ENCODE measurements at regions not wholly inside any gene's neighbourhood (a gene's known extent, or its start where the extent isn't known, plus 50 kb on each side); places are given as distances from the start of the nearest gene placed in this dataset.
"Not testable (repeated sequence)": the region's sequence is repeated elsewhere in the genome, so short reads cannot be mapped to it uniquely, and the experiment has no call there.

- no peak for DNase-seq
Observed at GRCh38 chr11:38842991-38843390, 2245.0 kb upstream of the RAG2 start.

DNA sequence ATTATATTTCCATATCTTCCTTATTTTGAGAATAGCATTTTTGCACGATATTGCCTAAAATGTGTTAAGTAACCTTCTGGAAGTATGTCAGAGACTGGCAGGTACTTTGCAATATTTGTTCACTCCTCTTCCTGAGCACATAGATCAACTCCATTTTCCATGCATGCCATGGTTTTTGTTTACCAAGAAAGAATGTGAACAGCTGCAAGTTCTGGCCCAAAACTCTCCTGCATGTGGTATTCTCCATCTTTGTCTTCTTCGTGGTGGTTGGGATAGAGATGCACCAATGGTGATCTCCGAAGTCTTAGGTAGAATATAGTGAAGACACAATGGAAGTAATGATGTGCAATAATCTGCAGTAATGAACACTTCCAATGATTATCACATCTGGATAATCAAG is 2241.0 kb upstream of the RAG2 start:
- DNase-seq, result no peak

GRCh38 chr11:38835966-38836365 is 2237.9 kb upstream of the RAG2 start:
- DNase-seq, result no peak

DNA sequence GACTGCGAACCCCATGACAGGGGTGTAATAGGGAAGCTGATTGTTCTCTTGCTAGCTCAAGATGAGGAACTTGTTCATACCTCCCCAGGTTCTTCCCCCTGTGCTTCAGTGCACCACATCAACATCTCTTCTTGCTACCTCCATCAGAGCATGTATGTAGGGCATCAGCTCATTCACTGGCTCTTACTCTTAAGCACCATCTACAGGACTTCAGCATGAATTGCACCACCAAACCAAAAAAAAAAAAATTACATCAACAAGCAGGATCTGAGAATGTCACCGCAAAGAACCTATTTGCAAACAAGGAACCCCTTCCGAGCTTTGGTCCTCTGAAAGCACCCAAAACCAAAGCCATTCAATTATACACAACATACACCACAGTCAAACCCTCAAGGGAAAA is 2226.5 kb upstream of the RAG2 start:
- DNase-seq, result no peak

DNA sequence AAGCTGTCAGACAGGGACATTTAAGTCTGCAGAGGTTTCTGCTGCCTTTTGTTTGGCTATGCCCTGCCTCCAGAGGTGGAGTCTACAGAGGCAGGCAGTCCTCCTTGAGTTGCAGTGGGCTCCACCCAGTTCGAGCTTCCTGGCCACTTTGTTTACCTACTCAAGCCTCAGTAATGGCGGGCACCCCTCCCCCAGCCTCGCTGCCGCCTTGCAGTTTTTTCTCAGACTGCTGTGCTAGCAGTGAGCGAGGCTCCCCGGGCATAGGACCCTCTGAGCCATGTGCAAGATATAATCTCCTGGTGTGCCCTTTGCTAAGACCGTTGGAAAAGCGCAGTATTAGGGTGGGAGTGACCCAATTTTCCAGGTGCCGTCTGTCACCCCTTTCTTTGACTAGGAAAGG is 2223.8 kb upstream of the RAG2 start:
- DNase-seq, result not testable (repeated sequence)

DNA sequence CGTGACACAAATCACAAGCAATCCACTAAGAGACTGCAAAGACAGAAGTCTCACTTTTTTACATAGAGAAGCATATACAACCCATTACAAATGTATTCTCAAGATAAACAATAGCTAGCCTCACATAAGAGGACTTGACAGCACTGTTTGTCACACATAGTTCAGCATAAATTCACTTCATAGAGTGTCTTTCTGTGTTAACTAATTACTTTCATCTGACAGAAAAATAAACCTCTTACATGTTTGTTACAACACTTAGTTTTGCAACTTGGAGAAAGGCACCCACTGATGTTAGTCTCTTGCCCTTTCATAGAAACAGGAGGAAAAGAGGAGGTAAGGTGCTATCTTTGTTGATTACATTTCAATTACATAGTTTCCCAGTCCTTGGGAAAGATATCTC is 2221.9 kb upstream of the RAG2 start:
- no peak for DNase-seq

GRCh38 chr11:38818720-38819119 is 2220.7 kb upstream of the RAG2 start:
- DNase-seq, result no peak

GRCh38 chr11:38814670-38815069 is 2216.6 kb upstream of the RAG2 start:
- DNase-seq, result no peak

DNA sequence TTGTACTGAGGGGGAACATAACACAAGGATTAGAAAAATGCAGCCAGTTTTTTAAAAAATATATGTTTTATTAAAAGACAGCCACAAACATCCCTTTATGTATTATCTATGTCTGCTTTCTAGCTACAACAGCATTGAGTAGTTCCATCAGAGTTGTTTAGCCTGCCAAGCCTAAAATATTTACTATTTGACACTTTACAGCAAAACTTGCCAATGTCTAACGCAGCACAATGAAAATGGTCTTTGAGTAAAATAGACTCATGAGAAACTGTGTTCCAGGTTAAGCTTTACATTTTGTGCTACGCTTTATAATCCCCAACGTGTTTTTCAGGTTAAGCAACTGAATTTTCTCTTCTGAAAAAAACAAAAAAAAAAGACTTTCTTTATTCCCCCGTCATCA is 2211.5 kb upstream of the RAG2 start:
- DNase-seq, result no peak

DNA sequence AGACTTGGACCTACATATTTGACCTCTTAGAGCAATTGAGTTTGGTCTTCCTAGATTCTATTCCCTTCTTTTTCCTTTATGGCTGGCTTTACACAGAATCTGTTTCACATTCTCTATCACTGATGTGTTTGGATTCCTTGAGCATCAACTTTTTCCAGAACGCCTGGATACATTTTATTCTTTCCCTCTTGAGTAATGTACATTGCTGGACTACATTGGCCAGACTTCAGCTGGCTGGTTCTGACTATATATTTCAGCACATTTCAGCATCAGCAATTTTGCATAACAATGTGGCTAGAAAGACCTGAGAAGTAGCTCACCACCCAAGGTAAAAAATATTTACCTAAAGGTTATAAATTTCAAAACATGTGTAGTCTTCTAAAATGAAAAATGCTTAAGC is 2198.2 kb upstream of the RAG2 start:
- no peak for DNase-seq

- no peak for DNase-seq
Observed at GRCh38 chr11:38795027-38795426, 2197.0 kb upstream of the RAG2 start.

DNA sequence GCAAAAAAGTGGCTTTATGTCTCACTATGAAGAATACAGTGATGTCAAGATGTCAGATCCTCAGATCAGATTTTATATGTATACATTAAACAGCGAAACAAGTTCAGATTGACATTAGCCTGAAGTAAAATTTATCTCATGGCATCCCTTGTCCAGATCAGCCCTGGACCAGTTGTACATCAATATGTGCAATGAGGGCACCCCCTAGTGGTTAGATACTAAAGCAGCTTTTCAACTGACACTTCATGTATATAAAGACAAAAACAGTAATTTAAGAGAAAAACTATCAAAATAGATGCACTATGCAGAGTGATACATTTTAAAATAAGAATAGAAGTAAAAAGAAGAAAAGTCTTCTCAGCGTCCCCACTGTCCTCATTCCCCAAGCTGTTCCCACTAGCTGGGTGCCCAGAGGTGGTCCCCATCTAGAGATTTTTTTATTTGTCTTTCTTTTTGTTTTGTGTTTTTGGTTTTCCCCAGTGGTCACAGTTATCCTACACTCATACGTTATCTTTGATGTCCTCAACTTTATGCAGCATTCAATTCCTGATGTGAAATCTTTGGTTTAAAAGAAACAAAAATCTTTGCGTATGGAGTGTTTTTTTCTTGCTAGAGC is 2193.4 kb upstream of the RAG2 start:
- DNase-seq, result no peak

- no peak for DNase-seq
Observed at GRCh38 chr11:38788561-38788960, 2190.5 kb upstream of the RAG2 start.

DNA sequence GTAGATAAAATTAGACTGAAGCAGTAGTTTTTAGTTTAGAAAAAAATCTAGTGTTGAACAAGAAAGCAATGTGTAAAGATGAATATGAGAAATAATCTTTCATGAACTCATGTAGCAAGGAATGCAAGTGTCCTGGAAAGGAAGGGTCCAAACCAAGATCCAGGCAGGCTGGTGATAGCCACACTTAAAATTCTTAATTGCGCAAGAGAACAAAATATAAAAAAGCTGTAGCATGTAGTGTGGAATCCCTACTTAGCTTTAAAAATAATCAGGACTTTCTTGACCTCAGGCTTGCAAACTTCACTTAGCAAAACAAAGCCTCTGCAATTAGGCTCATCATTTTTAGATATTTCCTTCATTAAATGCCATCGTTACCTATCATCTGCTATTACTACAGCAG is 2186.1 kb upstream of the RAG2 start:
- DNase-seq, result no peak

DNA sequence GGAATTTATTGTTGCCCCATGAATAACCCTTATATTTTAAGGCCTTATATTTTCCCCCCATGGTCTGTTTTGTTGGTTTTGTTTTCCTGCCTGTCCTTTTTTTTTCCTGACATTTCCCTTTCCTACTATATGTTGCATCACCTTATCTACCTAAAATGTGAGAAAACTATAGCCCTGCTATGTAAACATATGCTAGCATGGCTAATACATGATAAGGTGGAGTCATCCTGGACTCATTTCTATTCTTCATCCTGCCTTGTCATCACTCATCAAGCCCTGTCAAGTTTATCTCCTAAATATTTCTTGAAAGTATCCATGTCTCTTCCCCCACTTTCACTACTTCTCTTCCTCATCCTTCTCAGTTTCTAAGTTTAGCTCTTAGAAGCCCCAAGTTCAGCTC is 2168.8 kb upstream of the RAG2 start:
- no peak for DNase-seq

GRCh38 chr11:38759394-38759793 is 2161.4 kb upstream of the RAG2 start:
- DNase-seq, result no peak

- no peak for DNase-seq
Observed at GRCh38 chr11:38756537-38756936, 2158.5 kb upstream of the RAG2 start.

GRCh38 chr11:38751421-38751820 is 2153.4 kb upstream of the RAG2 start:
- no peak for DNase-seq

DNA sequence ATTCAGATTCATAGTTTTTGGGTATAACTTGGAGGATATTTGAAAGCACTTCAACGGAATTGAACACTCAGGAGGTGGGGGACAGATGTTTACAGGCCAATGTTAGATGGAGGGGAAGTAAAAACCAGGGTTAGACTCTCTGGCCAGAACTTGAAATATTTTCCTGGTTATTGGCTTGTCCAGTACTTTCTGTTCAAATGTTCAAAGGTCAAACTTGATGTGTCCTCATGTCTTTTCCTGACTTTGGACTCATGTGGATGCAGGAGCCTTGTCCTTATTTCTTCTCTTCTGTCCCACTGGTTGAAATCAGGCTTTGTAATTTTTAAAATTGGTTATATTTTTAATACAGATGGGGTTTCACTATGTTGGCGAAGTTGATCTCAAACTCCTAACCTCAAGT is 2148.5 kb upstream of the RAG2 start:
- DNase-seq, result not testable (repeated sequence)

- no peak for DNase-seq
Observed at GRCh38 chr11:38723361-38723760, 2125.3 kb upstream of the RAG2 start.

- DNase-seq, result no peak
Observed at GRCh38 chr11:38721586-38722315, 2123.7 kb upstream of the RAG2 start.

DNA sequence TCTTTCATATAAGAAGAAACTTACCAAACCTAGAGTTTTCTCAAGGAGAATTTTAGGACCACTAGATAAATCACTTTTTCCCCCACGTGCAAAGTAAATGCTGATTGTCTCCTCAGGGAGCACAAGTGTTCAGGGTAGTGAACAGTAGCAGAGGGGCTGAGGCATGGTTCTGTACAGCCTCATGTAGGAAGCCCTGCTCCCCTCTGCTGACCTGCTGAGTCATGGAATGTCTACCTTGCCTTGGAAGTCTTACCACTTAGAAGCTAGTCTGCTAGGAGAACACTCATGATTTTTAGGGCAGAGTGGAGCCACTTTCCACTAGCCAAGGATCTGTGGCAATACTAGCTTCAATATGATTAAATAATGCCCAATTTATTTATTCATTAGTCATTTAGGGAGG is 2120.6 kb upstream of the RAG2 start:
- no peak for DNase-seq

DNA sequence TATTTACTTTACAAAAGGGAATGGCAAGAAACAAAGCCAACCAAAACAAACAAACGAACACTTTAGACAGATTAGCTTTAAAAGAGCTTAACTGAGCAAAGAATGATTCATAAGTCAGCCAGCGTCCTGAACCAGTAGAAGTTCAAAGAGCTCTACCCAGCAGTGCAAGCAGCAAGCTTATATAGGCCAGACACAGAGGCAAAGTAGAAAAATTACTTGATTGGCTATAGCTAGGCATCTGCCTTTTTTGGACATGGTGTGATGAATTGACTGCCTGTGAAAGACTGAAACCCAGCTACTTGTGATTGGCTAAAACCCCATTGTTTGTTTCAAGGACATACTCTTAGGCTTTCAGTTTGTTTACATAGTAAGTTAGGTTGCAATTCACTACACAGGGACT is 2120.0 kb upstream of the RAG2 start:
- DNase-seq, result no peak

- no peak for DNase-seq
Observed at GRCh38 chr11:38711110-38711509, 2113.1 kb upstream of the RAG2 start.

DNA sequence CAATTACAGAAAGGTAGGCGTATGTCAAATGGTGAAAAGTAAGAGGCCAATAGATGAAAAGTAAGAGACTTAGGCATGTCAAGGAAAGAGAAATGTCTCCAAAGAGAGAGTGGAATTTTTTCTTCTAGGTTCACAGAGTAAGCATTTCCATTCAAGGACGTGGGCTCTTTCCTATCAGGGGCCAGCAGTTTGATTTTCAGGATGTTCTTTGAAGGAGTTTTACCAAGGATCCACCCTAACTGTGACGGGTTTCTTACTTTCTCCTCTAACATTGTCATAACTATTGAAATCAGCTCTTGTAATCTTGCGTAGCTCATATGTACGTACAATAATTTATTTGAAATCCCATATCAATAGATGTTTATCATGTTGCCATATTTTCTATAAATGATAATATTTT is 2112.2 kb upstream of the RAG2 start:
- DNase-seq, result no peak
